H9 (cell line): ENCODE measurements at regions not wholly inside any gene's neighbourhood (a gene's known extent, or its start where the extent isn't known, plus 50 kb on each side); places are given as distances from the start of the nearest gene placed in this dataset.

ENCODE experiments used
- DNase-seq: peaks from one replicate; pipeline ENCODE4 v3.0.0-alpha.2; 2017
- H2AFZ ChIP-seq: one replicate; pipeline ENCODE4 v1.6.1; 2013; ENCODE audit warnings: mild to moderate bottlenecking, low read length, control low read depth, moderate library complexity
- H2AK5ac ChIP-seq: 2 replicates; pipeline ENCODE4 v1.6.1; 2013; ENCODE audit warnings: low read length, control low read depth, mixed read lengths; ENCODE audit not compliant: insufficient read length
- H2BK120ac ChIP-seq: one replicate; pipeline ENCODE4 v1.6.1; 2013; ENCODE audit warnings: low read depth, mild to moderate bottlenecking, low read length, control low read depth, inconsistent platforms; ENCODE audit not compliant: poor library complexity, severe bottlenecking
- H2BK12ac ChIP-seq: 2 replicates; pipeline ENCODE4 v1.6.1; 2013; ENCODE audit warnings: low read length, control low read depth, mixed read lengths, low read depth; ENCODE audit not compliant: insufficient read length
- H2BK15ac ChIP-seq: 2 replicates; pipeline ENCODE4 v1.6.1; 2013; ENCODE audit warnings: low read depth, low read length, control low read depth
- H2BK20ac ChIP-seq: one replicate; pipeline ENCODE4 v1.6.1; 2013; ENCODE audit warnings: low read depth, mild to moderate bottlenecking, low read length, control low read depth, inconsistent platforms; ENCODE audit not compliant: poor library complexity, severe bottlenecking
- H2BK5ac ChIP-seq: 2 replicates; pipeline ENCODE4 v1.6.1; 2013; ENCODE audit warnings: low read length, control low read depth, mixed read lengths; ENCODE audit not compliant: insufficient read length
- H3K14ac ChIP-seq: 2 replicates; pipeline ENCODE4 v1.6.1; 2013; ENCODE audit warnings: low read length, control low read depth; ENCODE audit not compliant: insufficient read depth
- H3K18ac ChIP-seq: 2 replicates; pipeline ENCODE4 v1.6.1; 2013; ENCODE audit warnings: low read depth, mild to moderate bottlenecking, mixed read lengths, low read length, control low read depth; ENCODE audit not compliant: insufficient read length
- H3K23ac ChIP-seq: 2 replicates; pipeline ENCODE4 v1.6.1; 2013; ENCODE audit warnings: low read length, control low read depth, mixed read lengths, low read depth; ENCODE audit not compliant: insufficient read length
- H3K23me2 ChIP-seq: 2 replicates; pipeline ENCODE4 v1.6.1; 2013; ENCODE audit warnings: low read depth, mild to moderate bottlenecking, mixed read lengths, low read length, control low read depth; ENCODE audit not compliant: insufficient read length, poor library complexity, severe bottlenecking
- H3K27ac ChIP-seq: 2 replicates; pipeline ENCODE4 v1.5.1; 2013; ENCODE audit warnings: low read length, control low read depth, mixed read lengths, low read depth; ENCODE audit not compliant: insufficient read length
- H3K27me3 ChIP-seq: 2 replicates; pipeline ENCODE4 v1.6.1; 2013; ENCODE audit warnings: low read length, control low read depth, inconsistent platforms; ENCODE audit not compliant: insufficient read depth
- H3K4ac ChIP-seq: 2 replicates; pipeline ENCODE4 v1.6.1; 2013; ENCODE audit warnings: low read depth, mild to moderate bottlenecking, control low read depth, inconsistent platforms, low read length, moderate library complexity
- H3K4me1 ChIP-seq: 2 replicates; pipeline ENCODE4 v1.6.1; 2013; ENCODE audit warnings: low read length, control low read depth, inconsistent platforms; ENCODE audit not compliant: insufficient read depth
- H3K4me2 ChIP-seq: 2 replicates; pipeline ENCODE4 v1.6.1; 2013; ENCODE audit warnings: low read length, control low read depth, mixed read lengths; ENCODE audit not compliant: insufficient read length, insufficient read depth
- H3K56ac ChIP-seq: 2 replicates; pipeline ENCODE4 v1.6.1; 2013; ENCODE audit warnings: low read depth, mild to moderate bottlenecking, mixed read lengths, low read length, control low read depth; ENCODE audit not compliant: insufficient read length
- H3K79me1 ChIP-seq: 2 replicates; pipeline ENCODE4 v1.6.1; 2013; ENCODE audit warnings: low read depth, mild to moderate bottlenecking, moderate library complexity, low read length, control low read depth, inconsistent platforms; ENCODE audit not compliant: insufficient read depth, poor library complexity, severe bottlenecking
- H3K79me2 ChIP-seq: 2 replicates; pipeline ENCODE4 v1.6.1; 2013; ENCODE audit warnings: low read length, control low read depth, inconsistent platforms; ENCODE audit not compliant: insufficient read depth
- H3K9ac ChIP-seq: 2 replicates; pipeline ENCODE4 v1.6.1; 2013; ENCODE audit warnings: low read length, control low read depth, mixed read lengths; ENCODE audit not compliant: insufficient read length; ENCODE audit errors: extremely low read depth
- H3K9me3 ChIP-seq: one replicate; pipeline ENCODE4 v1.6.1; 2013; ENCODE audit warnings: low read depth, low read length, inconsistent platforms; ENCODE audit not compliant: control insufficient read depth
- H3T11ph ChIP-seq: one replicate; pipeline ENCODE4 v1.6.1; 2013; ENCODE audit warnings: mild to moderate bottlenecking, low read length, control low read depth, inconsistent platforms
- H4K20me1 ChIP-seq: one replicate; pipeline ENCODE4 v1.6.1; 2013; ENCODE audit not compliant: control insufficient read depth, insufficient read length, insufficient read depth
- H4K5ac ChIP-seq: 2 replicates; pipeline ENCODE4 v1.6.1; 2013; ENCODE audit warnings: low read depth, mild to moderate bottlenecking, mixed read lengths, low read length, control low read depth; ENCODE audit not compliant: insufficient read length
- H4K8ac ChIP-seq: replicated peaks from 2 replicates; pipeline ENCODE4 v1.6.1; 2013; ENCODE audit warnings: low read length, control low read depth, mixed read lengths, low read depth; ENCODE audit not compliant: insufficient read length
- H4K91ac ChIP-seq: 2 replicates; pipeline ENCODE4 v1.6.1; 2013; ENCODE audit warnings: low read depth, mild to moderate bottlenecking, moderate library complexity, mixed read lengths, low read length, control low read depth; ENCODE audit not compliant: insufficient read length
- H3K27ac Mint-ChIP-seq, 3 experiments: 2 replicates in 2 of 3; 3 replicates in 1 of 3; pipeline ENCODE4 v1.8.0; 2020 to 2021; ENCODE audit warnings: mixed read lengths in 3 of 3, mild to moderate bottlenecking in 1 of 3, moderate library complexity in 1 of 3
- H3K27me3 Mint-ChIP-seq: 2 replicates; pipeline ENCODE4 v1.8.0; 2021; ENCODE audit warnings: low read depth, mild to moderate bottlenecking, moderate library complexity, mixed read lengths
- H3K36me3 Mint-ChIP-seq, 3 experiments: 2 replicates in 2 of 3; 3 replicates in 1 of 3; pipeline ENCODE4 v1.8.0; 2020 to 2021; ENCODE audit warnings: low read depth in 3 of 3, mixed read lengths in 3 of 3; ENCODE audit not compliant: insufficient read depth in 1 of 3
- H3K4me1 Mint-ChIP-seq, 2 experiments: 2 replicates each; pipeline ENCODE4 v1.8.0; 2020; ENCODE audit warnings: mixed read lengths in 2 of 2
- H3K4me3 Mint-ChIP-seq, 2 experiments: 2 replicates in 1 of 2; 3 replicates in 1 of 2; pipeline ENCODE4 v1.8.0; 2020 to 2021; ENCODE audit warnings: mild to moderate bottlenecking in 2 of 2, mixed read lengths in 2 of 2, moderate library complexity in 1 of 2
- H3K9me3 Mint-ChIP-seq, 2 experiments: 2 replicates in 1 of 2; 3 replicates in 1 of 2; pipeline ENCODE4 v1.8.0; 2020; ENCODE audit warnings: mild to moderate bottlenecking in 2 of 2, mixed read lengths in 2 of 2, moderate library complexity in 1 of 2
- CTCF ChIP-seq: fragments of 200-600 bp; sonication (generic); conservative IDR thresholded peaks from 3 replicates; pipeline ENCODE4 v1.8.0; 2021; ENCODE audit warnings: antibody characterized with exemption, mild to moderate bottlenecking
- WGBS: extraction: QIAGEN DNeasy Blood & Tissue Kit; methylation state at CpG from one replicate; pipeline ENCODE4 v1.1.7; 2013; ENCODE audit warnings: missing lambda C conversion rate, low lambda C conversion rate, mixed read lengths; ENCODE audit not compliant: insufficient read length; ENCODE audit errors: extremely low coverage; 5-methylcytosine and 5-hydroxymethylcytosine counted together

GRCh38 chr10:64753516-64753915 lies 1232.3 kb downstream of the REEP3 start:
- Mint-ChIP-seq H3K36me3 (no peaks in the 10 kb centered on the region), H3K9me3 (no peaks in the 10 kb centered on the region; a peak in 2 of 5 replicates), H3K4me1 (peaks cover 0 to 3% of the 10 kb centered on the region in 2 experiments; a peak in 1 of 4 replicates), H3K27me3 (no peaks in the 10 kb centered on the region), H3K4me3 (no peak overlapping the region), H3K27ac (no peak overlapping the region; a peak in 1 of 7 replicates)
- H2AK5ac ChIP-seq: no peak overlapping the region
- H3K18ac ChIP-seq: no peak overlapping the region
- H3K9ac ChIP-seq: no peak overlapping the region
- no peak overlapping the region for H2BK5ac ChIP-seq
- H3K79me1 ChIP-seq: no peaks in the 10 kb centered on the region
- no peaks in the 10 kb centered on the region for H3K79me2 ChIP-seq
- H3K27me3 ChIP-seq: no peaks in the 10 kb centered on the region
- H2BK15ac ChIP-seq: no peak overlapping the region
- no peak overlapping the region for H3K14ac ChIP-seq
- H3K27ac ChIP-seq: no peak overlapping the region
- H4K5ac ChIP-seq: no peak overlapping the region
- H3K4me1 ChIP-seq: no peaks in the 10 kb centered on the region; the same call in 1 of the 2 replicates
- H2AFZ ChIP-seq: no peak overlapping the region
- no peak overlapping the region for H3K4me2 ChIP-seq
- H3T11ph ChIP-seq: no peak overlapping the region
- no peaks in the 10 kb centered on the region for H4K20me1 ChIP-seq
- no peak overlapping the region for H4K91ac ChIP-seq
- H2BK120ac ChIP-seq: no peak overlapping the region
- no peak overlapping the region for H3K4ac ChIP-seq
- H3K23ac ChIP-seq: no peak overlapping the region
- no peaks in the 10 kb centered on the region for H3K9me3 ChIP-seq
- no peak overlapping the region for H4K8ac ChIP-seq
- H2BK20ac ChIP-seq: no peak overlapping the region
- H2BK12ac ChIP-seq: no peak overlapping the region
- no peaks in the 10 kb centered on the region for H3K23me2 ChIP-seq
- no peak for DNase-seq
- H3K56ac ChIP-seq: no peak overlapping the region
- no peak for TF ChIP-seq CTCF
- WGBS: no CpG with 5 or more reads among the region's 2 CpGs
